ENCODE measurements at regions not wholly inside any gene's neighbourhood (a gene's known extent, or its start where the extent isn't known, plus 50 kb on each side); places are given as distances from the start of the nearest gene placed in this dataset.

GRCh38 chr1:68623700-68624099, 126.8 kb upstream of the DEPDC1 start:
- TF ChIP-seq CTCF (IDR thresholded peaks at IDR 0.05; ENCODE audit: borderline replicate concordance, extremely low read depth, insufficient read depth) = no peak
- H3K36me3 ChIP-seq (ENCODE audit: control insufficient read depth in 2 of 3, insufficient read depth in 3 of 3, low read length in 3 of 3) = no peaks in the 10 kb centered on the region
- H3K4me3 ChIP-seq (ENCODE audit: low read length in 3 of 3) = no peak overlapping the region
- DNase-seq = no peak
- no peaks in the 10 kb centered on the region for H3K4me1 ChIP-seq (ENCODE audit: control insufficient read depth in 2 of 3, insufficient read depth in 2 of 3, low read depth in 1 of 3, low read length in 3 of 3)
- H3K27me3 ChIP-seq (ENCODE audit: control insufficient read depth, insufficient read depth, low read length) = no peaks in the 10 kb centered on the region
- FAIRE-seq = no peak
- H3K27ac ChIP-seq (ENCODE audit: low read depth in 2 of 2, low read length in 2 of 2) = no peak overlapping the region
- intact Hi-C loops (cut with DNase I) = no loop called here
- peaks cover 0 to 6% (median 3%) of the 10 kb centered on the region in 3 donors for H3K9me3 ChIP-seq (ENCODE audit: control insufficient read depth in 2 of 3, insufficient read depth in 1 of 3, low read length in 3 of 3)
- H3K9ac ChIP-seq (ENCODE audit: low read length in 3 of 3) = no peak overlapping the region

- intact Hi-C loops (cut with DNase I) = no loop called here
- no peaks in the 10 kb centered on the region for H3K27me3 ChIP-seq (ENCODE audit: control insufficient read depth, insufficient read depth, low read length)
- FAIRE-seq = no peak
These were observed 127.4 kb upstream of the DEPDC1 start for GRCh38 chr1:68624233-68624632.

DNA sequence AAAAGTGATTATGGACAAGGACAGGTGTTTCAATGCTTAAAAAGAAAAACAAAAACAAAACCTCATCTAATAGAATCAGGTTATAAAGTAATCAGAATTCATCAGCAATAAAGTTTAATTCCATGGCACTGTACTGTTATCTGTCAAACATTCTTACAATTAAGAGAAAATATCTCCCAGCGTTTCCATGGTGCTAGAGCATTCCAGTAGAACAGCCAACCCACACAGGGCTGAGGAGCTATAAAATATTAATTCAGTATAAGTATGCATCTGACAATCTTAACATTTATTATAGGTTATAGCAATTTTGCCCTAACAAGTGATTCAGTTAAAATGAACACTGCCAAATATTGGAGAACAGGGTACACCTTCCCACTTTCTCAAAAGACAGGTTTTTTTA, 128.7 kb upstream of the DEPDC1 start:
- Histone ChIP-seq H3K9ac (ENCODE audit: low read length in 3 of 3) (no peak overlapping the region), H3K9me3 (ENCODE audit: control insufficient read depth in 2 of 3, insufficient read depth in 1 of 3, low read length in 3 of 3) (peaks cover 0 to 3% (median under 1%) of the 10 kb centered on the region in 3 donors), H3K27ac (ENCODE audit: low read depth in 2 of 2, low read length in 2 of 2) (no peak overlapping the region), H3K4me3 (ENCODE audit: low read length in 3 of 3) (no peak overlapping the region), H3K27me3 (ENCODE audit: control insufficient read depth, insufficient read depth, low read length) (no peaks in the 10 kb centered on the region), H3K4me1 (ENCODE audit: control insufficient read depth in 2 of 3, insufficient read depth in 2 of 3, low read depth in 1 of 3, low read length in 3 of 3) (no peaks in the 10 kb centered on the region), H3K36me3 (ENCODE audit: control insufficient read depth in 2 of 3, insufficient read depth in 3 of 3, low read length in 3 of 3) (no peaks in the 10 kb centered on the region)
- TF ChIP-seq CTCF (IDR thresholded peaks at IDR 0.05; ENCODE audit: borderline replicate concordance, extremely low read depth, insufficient read depth) = no peak
- DNase-seq (no peak), FAIRE-seq (no peak)
- intact Hi-C loops (cut with DNase I) = no loop called here

More at GRCh38 chr1:68624233-68624632, 127.4 kb upstream of the DEPDC1 start:
- H3K4me3 ChIP-seq (ENCODE audit: low read length in 3 of 3) = no peak overlapping the region
- no peaks in the 10 kb centered on the region for H3K4me1 ChIP-seq (ENCODE audit: control insufficient read depth in 2 of 3, insufficient read depth in 2 of 3, low read depth in 1 of 3, low read length in 3 of 3)
- DNase-seq = no peak
- no peak for TF ChIP-seq CTCF (IDR thresholded peaks at IDR 0.05; ENCODE audit: borderline replicate concordance, extremely low read depth, insufficient read depth)
- H3K9me3 ChIP-seq (ENCODE audit: control insufficient read depth in 2 of 3, insufficient read depth in 1 of 3, low read length in 3 of 3) = peaks cover 0 to 6% (median 3%) of the 10 kb centered on the region in 3 donors
- H3K27ac ChIP-seq (ENCODE audit: low read depth in 2 of 2, low read length in 2 of 2) = no peak overlapping the region
- H3K9ac ChIP-seq (ENCODE audit: low read length in 3 of 3) = no peak overlapping the region
- no peaks in the 10 kb centered on the region for H3K36me3 ChIP-seq (ENCODE audit: control insufficient read depth in 2 of 3, insufficient read depth in 3 of 3, low read length in 3 of 3)

All from kidney (tissue), 13 donors.